ENCODE measurements at regions not wholly inside any gene's neighbourhood (a gene's known extent, or its start where the extent isn't known, plus 50 kb on each side); places are given as distances from the start of the nearest gene placed in this dataset.
"Not testable (repeated sequence)": the region's sequence is repeated elsewhere in the genome, so short reads cannot be mapped to it uniquely, and the experiment has no call there.

- DNase-seq (ENCODE audit: low read depth) = no peak
Measured at GRCh38 chr2:199558156-199558555, 100.4 kb upstream of the SATB2 start.

- no peak for DNase-seq (ENCODE audit: low read depth)
Measured at GRCh38 chr2:199556527-199557285, 99.0 kb upstream of the SATB2 start.

GRCh38 chr2:199554026-199554425, 96.3 kb upstream of the SATB2 start:
- DNase-seq (ENCODE audit: low read depth) = no peak

GRCh38 chr2:199552141-199552540, 94.4 kb upstream of the SATB2 start:
- DNase-seq (ENCODE audit: low read depth) = no peak

GRCh38 chr2:199543606-199544172, 86.0 kb upstream of the SATB2 start:
- DNase-seq (ENCODE audit: low read depth) = no peak

- DNase-seq (ENCODE audit: low read depth) = no peak
Measured at GRCh38 chr2:199535445-199536177, 77.9 kb upstream of the SATB2 start.

- DNase-seq (ENCODE audit: low read depth) = not testable (repeated sequence)
Measured at GRCh38 chr2:199533873-199534272, 76.1 kb upstream of the SATB2 start.

- DNase-seq (ENCODE audit: low read depth) = no peak
Measured at GRCh38 chr2:199527071-199527470, 69.3 kb upstream of the SATB2 start.

- DNase-seq (ENCODE audit: low read depth) = no peak
Measured at GRCh38 chr2:199524689-199525574, 67.2 kb upstream of the SATB2 start.

GRCh38 chr2:199509403-199509802, 51.7 kb upstream of the SATB2 start:
- DNase-seq (ENCODE audit: low read depth) = no peak
